DND-41 (cell line): ENCODE measurements at regions not wholly inside any gene's neighbourhood (a gene's known extent, or its start where the extent isn't known, plus 50 kb on each side); places are given as distances from the start of the nearest gene placed in this dataset.

Experiments
- EZH2 ChIP-seq: IDR thresholded peaks from 3 replicates; pipeline ENCODE4 v1.6.1; 2012; ENCODE audit warnings: borderline replicate concordance, low read depth, mild to moderate bottlenecking, moderate library complexity, low read length, inconsistent platforms; ENCODE audit not compliant: severe bottlenecking
- TF ChIP-seq, protein P1 (sequence below): IDR thresholded peaks from 2 replicates; pipeline ENCODE4 v1.5.1; 2012; ENCODE audit warnings: borderline replicate concordance, low read length, moderate library complexity, mild to moderate bottlenecking; ENCODE audit not compliant: poor library complexity, severe bottlenecking; ENCODE audit errors: extremely low read depth

DNA sequence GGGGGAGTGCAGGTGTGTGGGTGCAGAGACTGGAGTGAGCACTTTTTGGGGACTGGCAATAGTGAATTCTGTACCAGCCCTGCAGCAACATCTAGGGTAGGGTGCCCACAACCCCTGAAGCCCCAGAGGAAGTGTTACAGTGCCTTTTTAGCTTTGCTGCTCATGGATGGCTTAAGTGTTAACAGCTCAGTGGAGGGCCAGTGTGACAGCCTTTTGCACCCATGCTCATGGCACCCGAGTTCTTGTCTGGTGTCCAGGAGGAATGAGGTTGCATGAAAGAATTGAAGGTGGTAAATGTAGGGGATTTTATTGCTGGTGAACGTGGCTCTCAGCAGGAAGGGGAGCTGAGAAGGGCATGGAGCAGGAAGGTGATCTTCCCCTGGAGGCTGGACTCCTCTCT lies 107.3 kb downstream of the MRPL36 start:
- TF ChIP-seq, protein P1, sequence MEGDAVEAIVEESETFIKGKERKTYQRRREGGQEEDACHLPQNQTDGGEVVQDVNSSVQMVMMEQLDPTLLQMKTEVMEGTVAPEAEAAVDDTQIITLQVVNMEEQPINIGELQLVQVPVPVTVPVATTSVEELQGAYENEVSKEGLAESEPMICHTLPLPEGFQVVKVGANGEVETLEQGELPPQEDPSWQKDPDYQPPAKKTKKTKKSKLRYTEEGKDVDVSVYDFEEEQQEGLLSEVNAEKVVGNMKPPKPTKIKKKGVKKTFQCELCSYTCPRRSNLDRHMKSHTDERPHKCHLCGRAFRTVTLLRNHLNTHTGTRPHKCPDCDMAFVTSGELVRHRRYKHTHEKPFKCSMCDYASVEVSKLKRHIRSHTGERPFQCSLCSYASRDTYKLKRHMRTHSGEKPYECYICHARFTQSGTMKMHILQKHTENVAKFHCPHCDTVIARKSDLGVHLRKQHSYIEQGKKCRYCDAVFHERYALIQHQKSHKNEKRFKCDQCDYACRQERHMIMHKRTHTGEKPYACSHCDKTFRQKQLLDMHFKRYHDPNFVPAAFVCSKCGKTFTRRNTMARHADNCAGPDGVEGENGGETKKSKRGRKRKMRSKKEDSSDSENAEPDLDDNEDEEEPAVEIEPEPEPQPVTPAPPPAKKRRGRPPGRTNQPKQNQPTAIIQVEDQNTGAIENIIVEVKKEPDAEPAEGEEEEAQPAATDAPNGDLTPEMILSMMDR, result no peak
- no peak for TF ChIP-seq EZH2
